NB4 (cell line): ENCODE measurements at regions not wholly inside any gene's neighbourhood (a gene's known extent, or its start where the extent isn't known, plus 50 kb on each side); places are given as distances from the start of the nearest gene placed in this dataset.
"Not testable (repeated sequence)": the region's sequence is repeated elsewhere in the genome, so short reads cannot be mapped to it uniquely, and the experiment has no call there.

Source experiments
- CTCF ChIP-seq: IDR thresholded peaks from one replicate; pipeline ENCODE4 v1.5.1; 2012; ENCODE audit warnings: low read depth, low read length
- MAX ChIP-seq: IDR thresholded peaks from 2 replicates; pipeline ENCODE4 v1.6.1; 2011; ENCODE audit warnings: low read depth, low read length
- MYC ChIP-seq: IDR thresholded peaks from 2 replicates; pipeline ENCODE4 v1.6.1; 2011; ENCODE audit warnings: low read depth, low read length
- POLR2A ChIP-seq: IDR thresholded peaks from 2 replicates; pipeline ENCODE4 v1.6.1; 2011; ENCODE audit warnings: mild to moderate bottlenecking; ENCODE audit not compliant: insufficient read length; ENCODE audit errors: extremely low read depth

- TF ChIP-seq POLR2A, CTCF, MAX, MYC: not testable (repeated sequence)
Observed at GRCh38 chr3:124152891-124153290, 161.0 kb upstream of the ROPN1 start.
